ENCODE measurements at regions not wholly inside any gene's neighbourhood (a gene's known extent, or its start where the extent isn't known, plus 50 kb on each side); places are given as distances from the start of the nearest gene placed in this dataset.

DNA sequence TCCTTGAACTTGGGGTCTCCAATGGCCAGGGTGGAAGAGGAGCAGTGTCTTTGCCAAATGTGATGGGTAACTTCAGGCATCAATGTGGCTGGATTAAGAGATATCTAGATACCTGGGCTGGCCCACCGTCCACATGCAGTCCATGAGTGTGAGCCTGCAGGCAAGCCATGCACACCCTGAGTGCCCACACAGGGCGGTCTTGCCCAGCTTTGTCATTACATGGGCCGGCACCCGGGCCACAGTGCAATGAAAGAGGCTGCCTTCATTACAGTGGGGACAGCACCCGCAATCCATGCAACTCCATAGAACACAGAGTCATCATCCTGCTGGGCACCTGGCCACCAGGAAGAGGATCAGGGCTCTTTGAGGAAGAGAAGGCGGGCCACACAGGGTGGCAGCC is 263.8 kb upstream of the IRX1 start:
- Histone ChIP-seq H3K27me3 (ENCODE audit: insufficient read depth, low read length, poor library complexity, severe bottlenecking) (no peaks in the 10 kb centered on the region), H3K4me3 (ENCODE audit: low read length, poor library complexity, severe bottlenecking) (no peak overlapping the region), H3K9me2 (replicated peaks; ENCODE audit: low read depth, low read length) (no peaks in the 10 kb centered on the region), H3K9me3 (ENCODE audit: insufficient read depth, low read depth, low read length) (no peaks in the 10 kb centered on the region; the same call in 1 of the 2 replicates), H2AFZ (ENCODE audit: low read length) (no peak overlapping the region), H3F3A (ENCODE audit: low read depth) (no peaks in the 10 kb centered on the region), H3K36me3 (ENCODE audit: insufficient read depth, low read length) (no peaks in the 10 kb centered on the region), H3K4me2 (ENCODE audit: low read depth, low read length, poor library complexity, severe bottlenecking) (no peak overlapping the region), H3K4me1 (ENCODE audit: insufficient read depth, low read length, poor library complexity, severe bottlenecking) (no peaks in the 10 kb centered on the region), H4K20me1 (ENCODE audit: insufficient read depth, low read length, poor library complexity, severe bottlenecking) (no peaks in the 10 kb centered on the region), H3K79me2 (ENCODE audit: insufficient read depth, low read length) (no peaks in the 10 kb centered on the region), H3K9ac (ENCODE audit: low read depth, low read length, poor library complexity, severe bottlenecking) (no peak overlapping the region)
- TF ChIP-seq, protein P1, sequence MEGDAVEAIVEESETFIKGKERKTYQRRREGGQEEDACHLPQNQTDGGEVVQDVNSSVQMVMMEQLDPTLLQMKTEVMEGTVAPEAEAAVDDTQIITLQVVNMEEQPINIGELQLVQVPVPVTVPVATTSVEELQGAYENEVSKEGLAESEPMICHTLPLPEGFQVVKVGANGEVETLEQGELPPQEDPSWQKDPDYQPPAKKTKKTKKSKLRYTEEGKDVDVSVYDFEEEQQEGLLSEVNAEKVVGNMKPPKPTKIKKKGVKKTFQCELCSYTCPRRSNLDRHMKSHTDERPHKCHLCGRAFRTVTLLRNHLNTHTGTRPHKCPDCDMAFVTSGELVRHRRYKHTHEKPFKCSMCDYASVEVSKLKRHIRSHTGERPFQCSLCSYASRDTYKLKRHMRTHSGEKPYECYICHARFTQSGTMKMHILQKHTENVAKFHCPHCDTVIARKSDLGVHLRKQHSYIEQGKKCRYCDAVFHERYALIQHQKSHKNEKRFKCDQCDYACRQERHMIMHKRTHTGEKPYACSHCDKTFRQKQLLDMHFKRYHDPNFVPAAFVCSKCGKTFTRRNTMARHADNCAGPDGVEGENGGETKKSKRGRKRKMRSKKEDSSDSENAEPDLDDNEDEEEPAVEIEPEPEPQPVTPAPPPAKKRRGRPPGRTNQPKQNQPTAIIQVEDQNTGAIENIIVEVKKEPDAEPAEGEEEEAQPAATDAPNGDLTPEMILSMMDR (conservative IDR thresholded peaks at IDR 0.05; ENCODE audit: low read length): no peak
- no peak for TF ChIP-seq EZH2phosphoT487 (IDR thresholded peaks at IDR 0.05; ENCODE audit: borderline replicate concordance)

DNA sequence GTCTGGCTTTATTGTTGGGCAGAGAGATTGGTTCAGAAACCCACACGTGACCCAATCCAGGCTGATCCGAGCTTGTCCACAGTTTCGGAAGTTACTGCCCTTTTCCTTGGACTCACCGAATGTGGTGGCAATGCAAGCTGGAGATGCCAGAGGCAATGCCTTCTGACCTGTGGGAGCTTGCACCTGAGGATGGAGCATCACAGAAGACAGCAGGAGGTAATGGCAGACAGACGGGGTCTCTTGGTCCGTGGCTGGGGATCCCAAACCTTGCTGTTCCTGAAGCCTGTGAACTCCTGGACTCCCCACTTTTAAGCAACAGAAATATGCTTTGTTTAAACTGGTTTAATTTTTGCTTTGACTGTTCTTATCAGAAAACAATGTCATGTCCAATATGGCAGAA is 265.2 kb upstream of the IRX1 start:
- Histone ChIP-seq H3K4me2 (ENCODE audit: low read depth, low read length, poor library complexity, severe bottlenecking) (no peak overlapping the region), H3F3A (ENCODE audit: low read depth) (no peaks in the 10 kb centered on the region), H3K79me2 (ENCODE audit: insufficient read depth, low read length) (no peaks in the 10 kb centered on the region), H3K4me3 (ENCODE audit: low read length, poor library complexity, severe bottlenecking) (no peak overlapping the region), H2AFZ (ENCODE audit: low read length) (no peak overlapping the region), H3K27me3 (ENCODE audit: insufficient read depth, low read length, poor library complexity, severe bottlenecking) (no peaks in the 10 kb centered on the region), H3K4me1 (ENCODE audit: insufficient read depth, low read length, poor library complexity, severe bottlenecking) (no peaks in the 10 kb centered on the region), H3K36me3 (ENCODE audit: insufficient read depth, low read length) (no peaks in the 10 kb centered on the region), H3K9me3 (ENCODE audit: insufficient read depth, low read depth, low read length) (no peaks in the 10 kb centered on the region; the same call in 1 of the 2 replicates), H3K9me2 (replicated peaks; ENCODE audit: low read depth, low read length) (no peaks in the 10 kb centered on the region), H3K9ac (ENCODE audit: low read depth, low read length, poor library complexity, severe bottlenecking) (no peak overlapping the region), H4K20me1 (ENCODE audit: insufficient read depth, low read length, poor library complexity, severe bottlenecking) (no peaks in the 10 kb centered on the region)
- TF ChIP-seq, protein P1 (conservative IDR thresholded peaks at IDR 0.05; ENCODE audit: low read length): no peak
- TF ChIP-seq EZH2phosphoT487 (IDR thresholded peaks at IDR 0.05; ENCODE audit: borderline replicate concordance): no peak

DNA sequence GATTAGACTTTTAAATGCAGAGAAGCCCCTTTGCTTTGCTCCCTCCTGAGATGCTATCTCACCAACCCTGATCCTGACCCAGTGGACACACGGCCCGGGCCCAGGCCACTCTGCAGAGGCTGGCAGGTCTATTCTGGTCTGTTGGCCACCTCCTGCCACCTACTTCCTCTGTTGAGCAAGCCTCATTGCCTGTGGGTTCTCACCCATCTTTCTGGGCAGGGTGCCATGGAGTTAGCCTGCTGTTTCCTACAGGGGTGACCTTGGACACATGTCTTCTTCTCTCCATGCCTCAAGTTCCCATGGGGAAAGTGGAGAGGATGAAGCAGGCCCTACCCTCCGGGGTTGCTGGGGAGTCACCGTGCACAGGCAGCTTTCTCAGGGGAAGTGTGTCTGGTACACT is 266.2 kb upstream of the IRX1 start:
- H3K4me1 ChIP-seq (ENCODE audit: insufficient read depth, low read length, poor library complexity, severe bottlenecking): no peaks in the 10 kb centered on the region
- TF ChIP-seq EZH2phosphoT487 (IDR thresholded peaks at IDR 0.05; ENCODE audit: borderline replicate concordance): no peak
- TF ChIP-seq, protein P1 (conservative IDR thresholded peaks at IDR 0.05; ENCODE audit: low read length): no peak
- no peaks in the 10 kb centered on the region for H3K27me3 ChIP-seq (ENCODE audit: insufficient read depth, low read length, poor library complexity, severe bottlenecking)
- H3K79me2 ChIP-seq (ENCODE audit: insufficient read depth, low read length): no peaks in the 10 kb centered on the region
- no peak overlapping the region for H3K4me2 ChIP-seq (ENCODE audit: low read depth, low read length, poor library complexity, severe bottlenecking)
- no peaks in the 10 kb centered on the region for H3K36me3 ChIP-seq (ENCODE audit: insufficient read depth, low read length)
- no peaks in the 10 kb centered on the region for H3K9me2 ChIP-seq (replicated peaks; ENCODE audit: low read depth, low read length)
- H2AFZ ChIP-seq (ENCODE audit: low read length): no peak overlapping the region
- H3K9ac ChIP-seq (ENCODE audit: low read depth, low read length, poor library complexity, severe bottlenecking): no peak overlapping the region
- H3F3A ChIP-seq (ENCODE audit: low read depth): no peaks in the 10 kb centered on the region
- H4K20me1 ChIP-seq (ENCODE audit: insufficient read depth, low read length, poor library complexity, severe bottlenecking): no peaks in the 10 kb centered on the region
- H3K9me3 ChIP-seq (ENCODE audit: insufficient read depth, low read depth, low read length): no peaks in the 10 kb centered on the region; the same call in 1 of the 2 replicates
- no peak overlapping the region for H3K4me3 ChIP-seq (ENCODE audit: low read length, poor library complexity, severe bottlenecking)

Measured in Loucy (cell line).